ENCODE measurements at regions not wholly inside any gene's neighbourhood (a gene's known extent, or its start where the extent isn't known, plus 50 kb on each side); places are given as distances from the start of the nearest gene placed in this dataset.
A peak's percentile ranks its signal among the peaks of the same experiment; 100 is the strongest.
"Not testable (repeated sequence)": the region's sequence is repeated elsewhere in the genome, so short reads cannot be mapped to it uniquely, and the experiment has no call there.

DNA sequence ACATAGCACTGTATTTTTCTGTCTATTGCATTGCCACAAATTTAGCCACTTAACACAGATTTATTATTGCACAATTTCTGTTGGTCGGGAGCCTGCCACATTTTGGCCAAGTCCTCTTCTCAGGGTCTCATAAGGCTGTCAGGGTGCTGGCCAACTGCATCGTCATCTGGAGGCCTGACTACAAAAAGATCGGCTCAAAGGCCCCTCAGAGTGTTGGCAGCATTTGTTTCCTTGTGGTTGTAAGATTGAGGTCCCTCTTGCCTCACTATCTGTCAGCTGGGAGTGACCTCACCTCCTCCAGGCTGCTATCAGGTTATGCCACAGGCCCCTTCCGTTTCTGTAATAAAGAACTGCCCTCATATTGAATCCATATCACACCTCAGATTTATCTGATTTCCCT, 67.3 kb upstream of the BDP1 start:
- H3K9me3 ChIP-seq (ENCODE audit: low read length); H3K79me2 ChIP-seq (replicated peaks; ENCODE audit: insufficient read depth, low read length); H3K36me3 ChIP-seq (ENCODE audit: insufficient read depth, low read length); H3K27ac ChIP-seq (ENCODE audit: low read length); H3K9me2 ChIP-seq (ENCODE audit: insufficient read depth, low read length); H3K9ac ChIP-seq (ENCODE audit: low read length); H3F3A ChIP-seq (ENCODE audit: insufficient read depth, low read length, poor library complexity, severe bottlenecking); H2AFZ ChIP-seq (ENCODE audit: low read depth, low read length); H3K4me3 ChIP-seq (ENCODE audit: low read length); H3K27me3 ChIP-seq (ENCODE audit: insufficient read depth, low read depth, low read length); H4K20me1 ChIP-seq (ENCODE audit: insufficient read depth); H3K4me2 ChIP-seq (ENCODE audit: low read length): not testable (repeated sequence)

DNA sequence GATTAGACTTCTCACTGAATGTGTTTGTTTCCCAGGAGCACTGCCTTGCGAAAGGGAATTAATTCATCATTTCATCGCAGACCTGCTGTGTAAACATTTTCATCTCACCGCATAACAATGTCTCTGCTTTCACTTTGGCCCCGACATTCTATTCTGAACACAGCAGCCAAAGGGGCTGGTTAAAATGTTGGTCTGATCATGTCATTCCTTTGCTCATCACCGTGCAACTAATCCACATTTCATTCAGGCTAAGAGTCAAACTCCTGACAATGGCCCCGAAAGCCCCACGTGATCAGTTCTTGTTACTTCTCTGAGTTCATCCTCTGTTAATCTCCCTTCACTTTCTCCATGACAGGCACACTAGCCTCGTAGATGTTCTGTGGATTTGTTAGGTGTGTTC, 57.1 kb upstream of the BDP1 start:
- not testable (repeated sequence) for H3K4me2 ChIP-seq (ENCODE audit: low read length); H3K4me3 ChIP-seq (ENCODE audit: low read length); H3K27me3 ChIP-seq (ENCODE audit: insufficient read depth, low read depth, low read length); H3K9me2 ChIP-seq (ENCODE audit: insufficient read depth, low read length); H4K20me1 ChIP-seq (ENCODE audit: insufficient read depth); H2AFZ ChIP-seq (ENCODE audit: low read depth, low read length); H3K9ac ChIP-seq (ENCODE audit: low read length); H3K79me2 ChIP-seq (replicated peaks; ENCODE audit: insufficient read depth, low read length); H3K27ac ChIP-seq (ENCODE audit: low read length); H3F3A ChIP-seq (ENCODE audit: insufficient read depth, low read length, poor library complexity, severe bottlenecking); H3K9me3 ChIP-seq (ENCODE audit: low read length); H3K36me3 ChIP-seq (ENCODE audit: insufficient read depth, low read length)

- not testable (repeated sequence) for H3K4me3 ChIP-seq (ENCODE audit: low read length); H2AFZ ChIP-seq (ENCODE audit: low read depth, low read length)
Measured at GRCh38 chr5:71398859-71399258, 56.6 kb upstream of the BDP1 start.

GRCh38 chr5:71399443-71399842, 56.0 kb upstream of the BDP1 start:
- not testable (repeated sequence) for H3K4me3 ChIP-seq (ENCODE audit: low read length); H2AFZ ChIP-seq (ENCODE audit: low read depth, low read length); H3K9ac ChIP-seq (ENCODE audit: low read length); H3F3A ChIP-seq (ENCODE audit: insufficient read depth, low read length, poor library complexity, severe bottlenecking); H3K36me3 ChIP-seq (ENCODE audit: insufficient read depth, low read length); H3K27ac ChIP-seq (ENCODE audit: low read length); H3K79me2 ChIP-seq (replicated peaks; ENCODE audit: insufficient read depth, low read length); H4K20me1 ChIP-seq (ENCODE audit: insufficient read depth); H3K9me2 ChIP-seq (ENCODE audit: insufficient read depth, low read length); H3K27me3 ChIP-seq (ENCODE audit: insufficient read depth, low read depth, low read length); H3K9me3 ChIP-seq (ENCODE audit: low read length); H3K4me2 ChIP-seq (ENCODE audit: low read length)

More at GRCh38 chr5:71398859-71399258, 56.6 kb upstream of the BDP1 start:
- not testable (repeated sequence) for H3K4me2 ChIP-seq (ENCODE audit: low read length); H3K27ac ChIP-seq (ENCODE audit: low read length); H3K36me3 ChIP-seq (ENCODE audit: insufficient read depth, low read length); H3K27me3 ChIP-seq (ENCODE audit: insufficient read depth, low read depth, low read length); H3K9me2 ChIP-seq (ENCODE audit: insufficient read depth, low read length); H3F3A ChIP-seq (ENCODE audit: insufficient read depth, low read length, poor library complexity, severe bottlenecking); H3K9ac ChIP-seq (ENCODE audit: low read length); H4K20me1 ChIP-seq (ENCODE audit: insufficient read depth); H3K9me3 ChIP-seq (ENCODE audit: low read length); H3K79me2 ChIP-seq (replicated peaks; ENCODE audit: insufficient read depth, low read length)

DNA sequence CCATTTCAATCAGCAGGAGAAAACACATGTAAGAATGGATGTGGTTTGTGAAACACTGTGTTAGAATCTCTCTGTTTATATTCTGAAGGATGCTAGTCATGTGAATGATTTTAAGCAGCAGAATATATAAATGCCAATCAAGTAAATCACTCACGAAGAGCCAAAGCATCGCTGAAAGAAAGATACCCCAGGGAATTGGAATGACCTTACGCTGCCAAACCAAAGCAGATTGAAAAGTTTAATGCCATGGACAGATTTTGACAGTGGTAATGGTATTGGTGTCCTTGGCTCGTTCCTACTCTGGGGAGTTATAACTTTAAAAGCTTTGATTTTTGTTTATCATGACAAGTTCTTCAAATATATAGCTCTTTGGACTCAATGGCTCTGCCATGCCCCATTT, 54.8 kb upstream of the BDP1 start:
- H4K20me1 ChIP-seq (ENCODE audit: insufficient read depth); H3K27me3 ChIP-seq (ENCODE audit: insufficient read depth, low read depth, low read length); H3K79me2 ChIP-seq (replicated peaks; ENCODE audit: insufficient read depth, low read length); H3K36me3 ChIP-seq (ENCODE audit: insufficient read depth, low read length); H3K9me2 ChIP-seq (ENCODE audit: insufficient read depth, low read length); H3K9me3 ChIP-seq (ENCODE audit: low read length); H3F3A ChIP-seq (ENCODE audit: insufficient read depth, low read length, poor library complexity, severe bottlenecking); H2AFZ ChIP-seq (ENCODE audit: low read depth, low read length); H3K27ac ChIP-seq (ENCODE audit: low read length); H3K4me2 ChIP-seq (ENCODE audit: low read length); H3K4me3 ChIP-seq (ENCODE audit: low read length); H3K9ac ChIP-seq (ENCODE audit: low read length): not testable (repeated sequence)
- peak; percentile 15 for TF ChIP-seq EP300 (conservative IDR thresholded peaks at IDR 0.05; ENCODE audit: poor library complexity, severe bottlenecking)

GRCh38 chr5:71401150-71401549, 54.3 kb upstream of the BDP1 start:
- H3K9ac ChIP-seq (ENCODE audit: low read length); H3K79me2 ChIP-seq (replicated peaks; ENCODE audit: insufficient read depth, low read length); H3K4me2 ChIP-seq (ENCODE audit: low read length); H2AFZ ChIP-seq (ENCODE audit: low read depth, low read length); H3K27me3 ChIP-seq (ENCODE audit: insufficient read depth, low read depth, low read length); H3K4me3 ChIP-seq (ENCODE audit: low read length); H3F3A ChIP-seq (ENCODE audit: insufficient read depth, low read length, poor library complexity, severe bottlenecking); H4K20me1 ChIP-seq (ENCODE audit: insufficient read depth); H3K27ac ChIP-seq (ENCODE audit: low read length); H3K9me3 ChIP-seq (ENCODE audit: low read length); H3K36me3 ChIP-seq (ENCODE audit: insufficient read depth, low read length); H3K9me2 ChIP-seq (ENCODE audit: insufficient read depth, low read length): not testable (repeated sequence)

- not testable (repeated sequence) for H3F3A ChIP-seq (ENCODE audit: insufficient read depth, low read length, poor library complexity, severe bottlenecking); H3K9ac ChIP-seq (ENCODE audit: low read length); H3K4me3 ChIP-seq (ENCODE audit: low read length); H3K27ac ChIP-seq (ENCODE audit: low read length); H3K4me2 ChIP-seq (ENCODE audit: low read length); H3K27me3 ChIP-seq (ENCODE audit: insufficient read depth, low read depth, low read length); H3K9me2 ChIP-seq (ENCODE audit: insufficient read depth, low read length); H3K36me3 ChIP-seq (ENCODE audit: insufficient read depth, low read length); H3K79me2 ChIP-seq (replicated peaks; ENCODE audit: insufficient read depth, low read length); H4K20me1 ChIP-seq (ENCODE audit: insufficient read depth); H3K9me3 ChIP-seq (ENCODE audit: low read length); H2AFZ ChIP-seq (ENCODE audit: low read depth, low read length)
Measured at GRCh38 chr5:71401564-71401963, 53.9 kb upstream of the BDP1 start.

- H4K20me1 ChIP-seq (ENCODE audit: insufficient read depth); H3K9me3 ChIP-seq (ENCODE audit: low read length); H3F3A ChIP-seq (ENCODE audit: insufficient read depth, low read length, poor library complexity, severe bottlenecking); H3K36me3 ChIP-seq (ENCODE audit: insufficient read depth, low read length); H3K27ac ChIP-seq (ENCODE audit: low read length); H3K4me2 ChIP-seq (ENCODE audit: low read length); H3K27me3 ChIP-seq (ENCODE audit: insufficient read depth, low read depth, low read length); H3K4me3 ChIP-seq (ENCODE audit: low read length); H2AFZ ChIP-seq (ENCODE audit: low read depth, low read length); H3K79me2 ChIP-seq (replicated peaks; ENCODE audit: insufficient read depth, low read length); H3K9me2 ChIP-seq (ENCODE audit: insufficient read depth, low read length); H3K9ac ChIP-seq (ENCODE audit: low read length): not testable (repeated sequence)
Measured at GRCh38 chr5:71404441-71404840, 51.0 kb upstream of the BDP1 start.
